ENCODE measurements at regions not wholly inside any gene's neighbourhood (a gene's known extent, or its start where the extent isn't known, plus 50 kb on each side); places are given as distances from the start of the nearest gene placed in this dataset.
"Not testable (repeated sequence)": the region's sequence is repeated elsewhere in the genome, so short reads cannot be mapped to it uniquely, and the experiment has no call there.

- DNase-seq: no peak
Observed at GRCh38 chr4:33448948-33449347, 2728.8 kb downstream of the PCDH7 start.

- no peak for DNase-seq
Observed at GRCh38 chr4:33453436-33453835, 2733.3 kb downstream of the PCDH7 start.

GRCh38 chr4:33453916-33454315, 2733.7 kb downstream of the PCDH7 start:
- no peak for DNase-seq

GRCh38 chr4:33465565-33465964, 2745.4 kb downstream of the PCDH7 start:
- DNase-seq: no peak

GRCh38 chr4:33467291-33467690, 2747.1 kb downstream of the PCDH7 start:
- DNase-seq: no peak

- DNase-seq: no peak
Observed at GRCh38 chr4:33470805-33471204, 2750.6 kb downstream of the PCDH7 start.

GRCh38 chr4:33477715-33478114, 2757.5 kb downstream of the PCDH7 start:
- no peak for DNase-seq

GRCh38 chr4:33482773-33483172, 2761.5 kb downstream of the ARAP2 start:
- DNase-seq: no peak

GRCh38 chr4:33485111-33485510, 2759.2 kb downstream of the ARAP2 start:
- DNase-seq: no peak

GRCh38 chr4:33493231-33493630, 2751.1 kb downstream of the ARAP2 start:
- no peak for DNase-seq

- no peak for DNase-seq
Observed at GRCh38 chr4:33494150-33494549, 2750.2 kb downstream of the ARAP2 start.

GRCh38 chr4:33501587-33501986, 2742.7 kb downstream of the ARAP2 start:
- not testable (repeated sequence) for DNase-seq

GRCh38 chr4:33512397-33512796, 2731.9 kb downstream of the ARAP2 start:
- no peak for DNase-seq

- DNase-seq: no peak
Observed at GRCh38 chr4:33518856-33519255, 2725.5 kb downstream of the ARAP2 start.

GRCh38 chr4:33532821-33533220, 2711.5 kb downstream of the ARAP2 start:
- no peak for DNase-seq

GRCh38 chr4:33536898-33537297, 2707.4 kb downstream of the ARAP2 start:
- no peak for DNase-seq

- DNase-seq: no peak
Observed at GRCh38 chr4:33537527-33537926, 2706.8 kb downstream of the ARAP2 start.

GRCh38 chr4:33543941-33544450, 2700.3 kb downstream of the ARAP2 start:
- DNase-seq: no peak

- no peak for DNase-seq
Observed at GRCh38 chr4:33551244-33551643, 2693.1 kb downstream of the ARAP2 start.

GRCh38 chr4:33561259-33561658, 2683.1 kb downstream of the ARAP2 start:
- DNase-seq: no peak

- DNase-seq: no peak
Observed at GRCh38 chr4:33566649-33567048, 2677.7 kb downstream of the ARAP2 start.

GRCh38 chr4:33577791-33578190, 2666.5 kb downstream of the ARAP2 start:
- no peak for DNase-seq

GRCh38 chr4:33579951-33580350, 2664.4 kb downstream of the ARAP2 start:
- DNase-seq: no peak

- no peak for DNase-seq
Observed at GRCh38 chr4:33592701-33593100, 2651.6 kb downstream of the ARAP2 start.

- DNase-seq: no peak
Observed at GRCh38 chr4:33606951-33607350, 2637.4 kb downstream of the ARAP2 start.

- DNase-seq: no peak
Observed at GRCh38 chr4:33616121-33616520, 2628.2 kb downstream of the ARAP2 start.

All from GOT3 (cell line).